ENCODE measurements at regions not wholly inside any gene's neighbourhood (a gene's known extent, or its start where the extent isn't known, plus 50 kb on each side); places are given as distances from the start of the nearest gene placed in this dataset.

- H3K4me3 ChIP-seq = no peak overlapping the region
- no peak overlapping the region for H3K27ac ChIP-seq
- no peaks in the 10 kb centered on the region for H3K27me3 ChIP-seq (replicated peaks; ENCODE audit: insufficient read depth)
- H3K4me1 ChIP-seq (ENCODE audit: control insufficient read depth in 1 of 2, low read depth in 2 of 2) = no peaks in the 10 kb centered on the region
- no peak for DNase-seq (ENCODE audit: low spot score)
- no peaks in the 10 kb centered on the region for H3K36me3 ChIP-seq
- no peak for TF ChIP-seq CTCF (IDR thresholded peaks at IDR 0.05)
- no peaks in the 10 kb centered on the region for H3K9me3 ChIP-seq
- no peak for ATAC-seq (ENCODE audit: insufficient number of reproducible peaks, low FRiP score, low read depth)
Measured at GRCh38 chr22:44584256-44584902, 86.3 kb upstream of the RTL6 start.

GRCh38 chr22:44583854-44584253, 85.8 kb upstream of the RTL6 start:
- Histone ChIP-seq H3K4me3 (no peak overlapping the region), H3K9me3 (no peaks in the 10 kb centered on the region), H3K4me1 (ENCODE audit: control insufficient read depth in 1 of 2, low read depth in 2 of 2) (no peaks in the 10 kb centered on the region), H3K27me3 (replicated peaks; ENCODE audit: insufficient read depth) (no peaks in the 10 kb centered on the region), H3K36me3 (no peaks in the 10 kb centered on the region), H3K27ac (no peak overlapping the region)
- TF ChIP-seq CTCF (IDR thresholded peaks at IDR 0.05) = no peak
- no peak for ATAC-seq (ENCODE audit: insufficient number of reproducible peaks, low FRiP score, low read depth)
- DNase-seq (ENCODE audit: low spot score) = no peak

- ATAC-seq (ENCODE audit: insufficient number of reproducible peaks, low FRiP score, low read depth) = no peak
Measured at GRCh38 chr22:44583061-44583760, 85.2 kb upstream of the RTL6 start.

GRCh38 chr22:44582016-44582415, 84.0 kb upstream of the RTL6 start:
- Histone ChIP-seq H3K27me3 (replicated peaks; ENCODE audit: insufficient read depth) (no peaks in the 10 kb centered on the region), H3K9me3 (no peaks in the 10 kb centered on the region), H3K4me3 (no peak overlapping the region), H3K4me1 (ENCODE audit: control insufficient read depth in 1 of 2, low read depth in 2 of 2) (no peaks in the 10 kb centered on the region), H3K36me3 (no peaks in the 10 kb centered on the region), H3K27ac (no peak overlapping the region)
- no peak for TF ChIP-seq CTCF (IDR thresholded peaks at IDR 0.05)
- no peak for ATAC-seq (ENCODE audit: insufficient number of reproducible peaks, low FRiP score, low read depth)
- DNase-seq (ENCODE audit: low spot score) = no peak

More at GRCh38 chr22:44583061-44583760, 85.2 kb upstream of the RTL6 start:
- DNase-seq (ENCODE audit: low spot score) = no peak
- TF ChIP-seq CTCF (IDR thresholded peaks at IDR 0.05) = no peak
- no peaks in the 10 kb centered on the region for H3K9me3 ChIP-seq
- H3K4me1 ChIP-seq (ENCODE audit: control insufficient read depth in 1 of 2, low read depth in 2 of 2) = no peaks in the 10 kb centered on the region
- no peak overlapping the region for H3K4me3 ChIP-seq
- no peaks in the 10 kb centered on the region for H3K36me3 ChIP-seq
- no peak overlapping the region for H3K27ac ChIP-seq
- no peaks in the 10 kb centered on the region for H3K27me3 ChIP-seq (replicated peaks; ENCODE audit: insufficient read depth)

GRCh38 chr22:44581096-44581435, 83.0 kb upstream of the RTL6 start:
- Histone ChIP-seq H3K4me3 (no peak overlapping the region), H3K27ac (no peak overlapping the region), H3K36me3 (no peaks in the 10 kb centered on the region), H3K9me3 (no peaks in the 10 kb centered on the region), H3K27me3 (replicated peaks; ENCODE audit: insufficient read depth) (no peaks in the 10 kb centered on the region), H3K4me1 (ENCODE audit: control insufficient read depth in 1 of 2, low read depth in 2 of 2) (no peaks in the 10 kb centered on the region)
- ATAC-seq (ENCODE audit: insufficient number of reproducible peaks, low FRiP score, low read depth) (no peak), DNase-seq (ENCODE audit: low spot score) (no peak)
- no peak for TF ChIP-seq CTCF (IDR thresholded peaks at IDR 0.05)
